ENCODE measurements at regions not wholly inside any gene's neighbourhood (a gene's known extent, or its start where the extent isn't known, plus 50 kb on each side); places are given as distances from the start of the nearest gene placed in this dataset.

DNA sequence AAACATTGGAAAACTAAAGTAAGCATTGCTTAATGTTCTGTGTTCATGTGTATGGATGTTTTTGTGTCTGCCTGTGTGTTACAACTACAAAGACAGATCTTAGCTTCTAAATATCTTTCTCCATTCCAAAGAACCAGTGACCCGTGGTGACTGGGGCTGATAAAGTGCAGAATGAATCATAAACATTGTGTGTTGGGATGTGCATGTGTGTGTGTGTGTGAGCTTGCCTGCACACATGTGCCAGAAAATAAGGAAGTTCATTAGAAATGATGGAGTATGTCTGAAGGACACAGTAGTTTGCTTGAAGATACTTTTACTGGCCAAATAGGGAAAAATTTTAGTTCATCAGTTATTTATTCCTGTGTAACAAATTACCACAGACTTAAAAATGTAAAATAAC, 756.6 kb upstream of the CELF4 start:
- H3K9me3 ChIP-seq (ENCODE audit: insufficient read depth, low read length) = peaks cover 9% of the 10 kb centered on the region; the same call in 1 of the 2 replicates
- no peak overlapping the region for H2AFZ ChIP-seq (ENCODE audit: low read depth, low read length, severe bottlenecking)
- no peaks in the 10 kb centered on the region for H3K27me3 ChIP-seq (ENCODE audit: low read length)
- no peak overlapping the region for H3K27ac ChIP-seq (ENCODE audit: low read depth, low read length)
- TF ChIP-seq, protein P1, sequence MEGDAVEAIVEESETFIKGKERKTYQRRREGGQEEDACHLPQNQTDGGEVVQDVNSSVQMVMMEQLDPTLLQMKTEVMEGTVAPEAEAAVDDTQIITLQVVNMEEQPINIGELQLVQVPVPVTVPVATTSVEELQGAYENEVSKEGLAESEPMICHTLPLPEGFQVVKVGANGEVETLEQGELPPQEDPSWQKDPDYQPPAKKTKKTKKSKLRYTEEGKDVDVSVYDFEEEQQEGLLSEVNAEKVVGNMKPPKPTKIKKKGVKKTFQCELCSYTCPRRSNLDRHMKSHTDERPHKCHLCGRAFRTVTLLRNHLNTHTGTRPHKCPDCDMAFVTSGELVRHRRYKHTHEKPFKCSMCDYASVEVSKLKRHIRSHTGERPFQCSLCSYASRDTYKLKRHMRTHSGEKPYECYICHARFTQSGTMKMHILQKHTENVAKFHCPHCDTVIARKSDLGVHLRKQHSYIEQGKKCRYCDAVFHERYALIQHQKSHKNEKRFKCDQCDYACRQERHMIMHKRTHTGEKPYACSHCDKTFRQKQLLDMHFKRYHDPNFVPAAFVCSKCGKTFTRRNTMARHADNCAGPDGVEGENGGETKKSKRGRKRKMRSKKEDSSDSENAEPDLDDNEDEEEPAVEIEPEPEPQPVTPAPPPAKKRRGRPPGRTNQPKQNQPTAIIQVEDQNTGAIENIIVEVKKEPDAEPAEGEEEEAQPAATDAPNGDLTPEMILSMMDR (IDR thresholded peaks at IDR 0.05; ENCODE audit: insufficient read depth, low read length, poor library complexity, severe bottlenecking) = no peak
- no peak for TF ChIP-seq EZH2phosphoT487 (conservative IDR thresholded peaks at IDR 0.05; ENCODE audit: low read length)
- H3K4me2 ChIP-seq (ENCODE audit: low read depth, low read length, poor library complexity, severe bottlenecking) = no peak overlapping the region
- no peak overlapping the region for H3K4me3 ChIP-seq (ENCODE audit: insufficient read depth, low read length, poor library complexity, severe bottlenecking)
- no peaks in the 10 kb centered on the region for H3F3A ChIP-seq (ENCODE audit: insufficient read depth)
- H4K20me1 ChIP-seq (ENCODE audit: low read depth, low read length) = no peaks in the 10 kb centered on the region
- H3K36me3 ChIP-seq (ENCODE audit: low read length) = no peaks in the 10 kb centered on the region
- 0 out of 2 replicates have a peak, but pooled peaks cover 3% of the 10 kb centered on the region for H3K9me2 ChIP-seq (replicated peaks; ENCODE audit: insufficient read depth, low read length)
- H3K9ac ChIP-seq (ENCODE audit: low read length) = no peak overlapping the region
- no peaks in the 10 kb centered on the region for H3K79me2 ChIP-seq (ENCODE audit: insufficient read depth, low read length)

DNA sequence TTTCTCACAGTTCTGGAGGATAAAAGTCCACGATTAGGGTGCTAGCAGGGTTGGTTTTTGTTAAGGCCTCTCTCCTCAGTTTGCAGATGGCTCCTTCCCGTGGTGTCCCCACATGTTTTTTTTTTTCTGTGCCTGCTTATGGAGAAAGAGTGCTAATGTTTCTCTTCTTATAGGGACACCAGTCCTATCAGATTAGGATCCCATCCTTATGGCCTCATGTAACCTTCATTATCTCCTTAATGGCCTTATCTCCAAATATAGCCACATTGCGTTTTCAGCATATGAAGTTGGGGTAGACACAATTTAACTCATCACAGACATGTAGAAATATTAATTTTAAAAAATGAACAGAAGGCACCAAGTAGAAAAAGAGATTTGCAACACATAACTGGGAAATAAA, 755.7 kb upstream of the CELF4 start:
- no peaks in the 10 kb centered on the region for H3F3A ChIP-seq (ENCODE audit: insufficient read depth)
- TF ChIP-seq EZH2phosphoT487 (conservative IDR thresholded peaks at IDR 0.05; ENCODE audit: low read length) = no peak
- TF ChIP-seq, protein P1 (IDR thresholded peaks at IDR 0.05; ENCODE audit: insufficient read depth, low read length, poor library complexity, severe bottlenecking) = no peak
- H3K9me2 ChIP-seq (replicated peaks; ENCODE audit: insufficient read depth, low read length) = 0 out of 2 replicates have a peak, but pooled peaks cover 3% of the 10 kb centered on the region
- H3K4me3 ChIP-seq (ENCODE audit: insufficient read depth, low read length, poor library complexity, severe bottlenecking) = no peak overlapping the region
- no peaks in the 10 kb centered on the region for H3K79me2 ChIP-seq (ENCODE audit: insufficient read depth, low read length)
- H3K4me2 ChIP-seq (ENCODE audit: low read depth, low read length, poor library complexity, severe bottlenecking) = no peak overlapping the region
- H3K9ac ChIP-seq (ENCODE audit: low read length) = no peak overlapping the region
- no peaks in the 10 kb centered on the region for H4K20me1 ChIP-seq (ENCODE audit: low read depth, low read length)
- peaks cover 9% of the 10 kb centered on the region; the same call in 1 of the 2 replicates for H3K9me3 ChIP-seq (ENCODE audit: insufficient read depth, low read length)
- H2AFZ ChIP-seq (ENCODE audit: low read depth, low read length, severe bottlenecking) = no peak overlapping the region
- no peaks in the 10 kb centered on the region for H3K27me3 ChIP-seq (ENCODE audit: low read length)
- no peaks in the 10 kb centered on the region for H3K36me3 ChIP-seq (ENCODE audit: low read length)
- H3K27ac ChIP-seq (ENCODE audit: low read depth, low read length) = no peak overlapping the region

DNA sequence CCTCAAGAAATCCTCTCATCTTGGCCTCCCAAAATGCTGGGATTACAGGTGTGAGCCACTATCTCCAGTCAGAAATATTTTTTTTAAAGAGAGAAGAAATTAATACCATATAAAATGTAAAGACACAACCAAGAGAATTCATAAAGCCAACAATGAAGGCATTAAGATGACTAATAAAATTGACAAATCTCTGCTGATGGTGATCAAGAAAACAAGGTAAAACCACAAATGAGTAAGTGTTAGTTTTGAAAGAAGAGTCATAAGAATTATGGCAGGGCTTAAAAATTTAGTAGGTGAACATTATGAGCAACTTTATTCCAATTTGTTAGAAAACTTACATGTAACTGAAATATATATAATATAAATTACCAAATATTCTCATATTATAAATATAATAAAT, 752.8 kb upstream of the CELF4 start:
- no peaks in the 10 kb centered on the region for H3K27me3 ChIP-seq (ENCODE audit: low read length)
- H3K4me3 ChIP-seq (ENCODE audit: insufficient read depth, low read length, poor library complexity, severe bottlenecking) = no peak overlapping the region
- H3K9me3 ChIP-seq (ENCODE audit: insufficient read depth, low read length) = 0 out of 2 replicates have a peak, but pooled peaks cover 12% of the 10 kb centered on the region
- H3K9ac ChIP-seq (ENCODE audit: low read length) = no peak overlapping the region
- no peaks in the 10 kb centered on the region for H3K36me3 ChIP-seq (ENCODE audit: low read length)
- no peaks in the 10 kb centered on the region for H3K79me2 ChIP-seq (ENCODE audit: insufficient read depth, low read length)
- no peaks in the 10 kb centered on the region for H3F3A ChIP-seq (ENCODE audit: insufficient read depth)
- no peaks in the 10 kb centered on the region for H4K20me1 ChIP-seq (ENCODE audit: low read depth, low read length)
- H2AFZ ChIP-seq (ENCODE audit: low read depth, low read length, severe bottlenecking) = no peak overlapping the region
- no peak overlapping the region for H3K4me2 ChIP-seq (ENCODE audit: low read depth, low read length, poor library complexity, severe bottlenecking)
- H3K27ac ChIP-seq (ENCODE audit: low read depth, low read length) = no peak overlapping the region
- TF ChIP-seq, protein P1 (IDR thresholded peaks at IDR 0.05; ENCODE audit: insufficient read depth, low read length, poor library complexity, severe bottlenecking) = no peak
- TF ChIP-seq EZH2phosphoT487 (conservative IDR thresholded peaks at IDR 0.05; ENCODE audit: low read length) = no peak
- H3K9me2 ChIP-seq (replicated peaks; ENCODE audit: insufficient read depth, low read length) = 0 out of 2 replicates have a peak, but pooled peaks cover 3% of the 10 kb centered on the region

Measured in SU-DHL-6 (cell line).